ENCODE measurements at regions not wholly inside any gene's neighbourhood (a gene's known extent, or its start where the extent isn't known, plus 50 kb on each side); places are given as distances from the start of the nearest gene placed in this dataset.

DNA sequence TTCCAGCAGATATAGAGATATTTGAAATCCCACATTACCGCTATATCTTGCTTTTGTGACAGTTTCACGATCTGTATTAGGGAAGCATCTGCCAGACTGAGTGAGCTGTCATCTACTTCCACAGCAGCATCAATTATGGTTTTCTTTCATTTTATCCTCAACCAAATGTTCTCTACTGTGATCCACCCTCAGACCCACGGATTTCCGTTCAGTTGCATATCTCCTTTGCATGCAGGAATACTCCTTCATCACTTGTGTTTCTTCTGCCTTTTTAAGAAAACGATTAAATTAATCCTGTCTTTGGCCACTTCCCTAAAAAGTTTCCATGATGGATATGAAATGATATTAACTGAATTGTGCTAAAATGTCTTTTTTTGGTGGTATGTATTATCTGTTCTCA lies 262.1 kb upstream of the ADGRB3 start:
- no peak for DNase-seq

DNA sequence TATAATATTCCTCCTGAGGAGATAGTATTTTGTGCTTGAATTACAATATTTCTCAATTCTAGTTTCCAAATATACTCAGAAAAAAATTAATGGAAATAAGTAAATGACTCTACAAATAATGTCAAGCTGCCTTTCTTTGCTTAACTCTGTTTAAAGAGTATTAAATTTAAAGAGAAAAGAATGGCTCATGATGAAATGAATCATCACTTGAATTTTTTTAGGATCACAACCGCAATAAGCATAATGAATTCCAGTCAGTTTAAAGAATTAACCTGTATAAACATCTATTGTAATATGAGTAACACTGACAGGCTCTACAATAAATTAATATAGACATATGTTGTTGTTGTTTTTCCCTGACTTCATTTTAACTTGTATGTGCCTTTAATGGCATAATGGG lies 266.2 kb upstream of the ADGRB3 start:
- no peak for DNase-seq

DNA sequence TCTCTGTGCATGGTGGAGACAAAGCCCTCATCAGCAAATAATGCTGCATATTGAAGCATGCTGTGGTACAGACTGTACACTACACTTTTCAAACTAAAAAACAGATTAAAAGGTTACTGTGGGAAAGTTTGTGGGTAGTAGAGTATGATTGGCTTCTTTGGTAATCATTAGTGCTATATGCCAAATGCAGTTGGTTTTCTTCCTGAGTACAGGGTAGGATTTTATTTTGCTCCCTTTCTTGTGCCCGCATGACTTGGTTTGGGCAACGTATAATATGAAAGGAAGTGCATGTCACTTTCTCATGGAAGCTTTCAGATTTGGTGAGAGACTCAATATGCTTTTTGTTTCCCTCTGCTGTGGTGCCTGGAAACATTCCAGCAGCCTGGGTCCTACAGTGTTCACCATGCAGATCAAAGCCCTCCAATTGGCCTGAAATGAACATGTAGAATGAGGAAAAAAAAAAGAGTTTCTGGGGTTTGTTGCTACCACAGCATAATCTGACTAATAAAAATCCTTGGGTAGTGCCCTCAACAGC lies 270.7 kb upstream of the ADGRB3 start:
- DNase-seq, result no peak

DNA sequence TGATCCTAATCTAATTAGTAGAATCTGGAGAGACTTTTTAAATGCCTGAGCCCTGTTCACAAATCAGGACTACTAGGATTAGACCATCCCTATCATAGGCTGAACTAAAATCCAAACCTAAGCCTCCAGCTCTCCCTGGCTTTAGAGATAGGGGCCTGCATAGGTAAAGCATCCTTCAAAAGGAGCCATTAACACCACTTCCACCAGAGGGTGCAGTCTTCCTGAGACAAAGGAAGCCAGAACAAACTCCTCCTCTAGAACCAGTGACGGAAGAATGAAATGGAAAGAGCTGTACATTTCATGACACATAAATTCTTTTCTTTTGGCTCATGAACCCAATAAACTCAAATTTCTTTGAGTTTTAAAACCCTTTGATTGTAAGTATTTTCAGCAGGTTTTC lies 291.2 kb upstream of the ADGRB3 start:
- DNase-seq, result peak; percentile 82

DNA sequence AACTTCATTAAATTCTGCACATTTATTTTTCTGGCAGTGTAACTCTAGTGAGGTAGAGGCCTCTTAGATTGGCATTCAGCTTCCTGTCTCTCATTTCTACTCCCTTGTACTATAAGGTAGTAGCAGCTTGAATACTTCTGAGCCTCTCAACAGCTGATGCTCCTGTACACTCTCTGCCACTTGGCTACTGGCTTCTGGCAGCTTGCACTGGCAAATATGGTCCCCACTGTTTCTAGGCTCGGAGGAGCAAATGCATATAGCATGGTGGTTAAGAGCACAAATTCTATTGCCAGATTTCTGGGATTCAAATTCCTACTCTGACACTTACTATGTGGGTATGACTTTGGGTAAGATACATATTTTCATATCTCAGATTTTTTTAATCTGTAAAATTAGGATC lies 292.8 kb upstream of the ADGRB3 start:
- no peak for DNase-seq

DNA sequence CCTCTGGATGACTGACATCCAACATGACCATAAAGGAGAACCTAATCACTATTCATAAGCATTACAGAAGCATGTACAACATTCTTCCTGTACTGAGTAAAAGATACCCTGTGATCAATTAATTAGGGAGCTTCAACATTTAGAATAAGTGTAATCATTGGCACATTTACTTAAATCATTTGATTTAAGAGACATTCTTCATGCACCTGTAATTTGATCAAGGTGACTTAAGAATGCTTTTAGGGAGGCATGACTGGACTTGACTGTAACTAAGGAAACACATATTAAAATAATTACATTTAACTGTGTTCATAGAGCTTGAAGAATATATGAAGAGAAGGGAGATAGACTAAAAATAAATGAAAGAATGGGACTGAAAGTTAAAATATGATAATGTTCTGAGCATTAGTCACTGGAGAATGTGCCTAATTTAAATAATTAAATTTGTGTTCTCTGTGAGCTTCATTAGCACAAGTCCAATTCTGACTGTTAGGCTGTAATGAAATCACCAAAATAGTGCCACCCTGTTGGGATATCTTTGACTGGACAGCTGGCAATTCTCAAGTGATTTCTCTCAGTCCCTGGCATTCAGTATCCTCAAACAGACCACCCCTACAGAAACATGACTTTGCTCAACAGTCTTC lies 295.5 kb upstream of the ADGRB3 start:
- DNase-seq, result no peak

DNA sequence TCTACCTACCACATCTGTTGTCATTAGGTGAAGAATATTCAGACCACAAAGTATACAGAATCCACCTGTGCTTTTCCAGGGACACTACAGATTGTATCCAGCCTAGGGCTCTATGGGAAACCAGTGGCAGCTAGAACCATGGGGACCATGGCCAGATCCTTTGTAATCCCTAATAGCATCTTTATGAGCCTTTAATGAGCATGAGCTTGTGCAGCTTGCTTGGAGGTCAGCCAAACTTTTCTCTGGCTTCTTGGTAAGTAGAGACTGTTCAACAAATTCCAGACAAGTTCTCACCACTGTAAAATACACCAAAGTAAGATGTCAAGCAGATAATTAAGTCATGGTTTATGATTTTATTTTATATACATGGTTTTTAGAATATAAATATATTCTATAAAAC lies 301.6 kb upstream of the ADGRB3 start:
- no peak for DNase-seq

DNA sequence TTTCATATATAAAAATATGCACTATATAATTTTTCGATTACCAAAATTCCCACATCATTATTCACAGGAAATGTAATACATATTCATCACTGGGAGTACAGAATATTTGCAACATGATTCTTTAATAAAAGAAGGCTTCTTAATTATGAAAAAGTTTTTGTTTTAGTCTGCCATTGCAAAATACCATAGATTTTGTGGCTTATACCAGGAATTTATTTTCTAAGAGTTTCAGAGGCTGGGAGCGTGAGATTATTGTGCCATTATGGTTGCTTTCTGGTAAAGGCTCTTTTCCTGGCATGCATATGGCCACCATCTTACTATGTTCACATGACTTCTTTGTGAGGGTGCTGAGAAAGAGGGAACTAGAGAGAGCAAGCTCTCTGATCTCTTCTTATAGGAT lies 306.9 kb upstream of the ADGRB3 start:
- DNase-seq, result no peak

DNA sequence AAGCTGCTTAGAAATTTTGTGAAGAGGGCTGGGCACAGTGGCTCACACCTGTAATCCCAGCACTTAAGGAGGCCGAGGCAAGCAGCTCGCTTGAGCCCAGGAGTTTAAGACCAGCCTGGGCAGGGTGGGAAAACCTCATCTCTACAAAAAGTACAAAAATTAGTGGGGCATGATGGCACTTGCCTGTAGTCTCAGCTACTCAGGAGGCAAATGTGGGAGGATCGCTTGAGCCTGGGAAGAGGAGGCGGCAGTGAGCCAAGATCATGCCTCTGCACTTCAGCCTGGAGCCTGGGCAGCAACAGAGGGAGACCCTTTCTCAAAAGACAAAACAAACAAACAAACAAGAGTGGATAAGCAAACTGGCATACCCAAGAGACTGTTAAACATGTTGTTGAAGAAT lies 308.3 kb upstream of the ADGRB3 start:
- DNase-seq, result no peak

DNA sequence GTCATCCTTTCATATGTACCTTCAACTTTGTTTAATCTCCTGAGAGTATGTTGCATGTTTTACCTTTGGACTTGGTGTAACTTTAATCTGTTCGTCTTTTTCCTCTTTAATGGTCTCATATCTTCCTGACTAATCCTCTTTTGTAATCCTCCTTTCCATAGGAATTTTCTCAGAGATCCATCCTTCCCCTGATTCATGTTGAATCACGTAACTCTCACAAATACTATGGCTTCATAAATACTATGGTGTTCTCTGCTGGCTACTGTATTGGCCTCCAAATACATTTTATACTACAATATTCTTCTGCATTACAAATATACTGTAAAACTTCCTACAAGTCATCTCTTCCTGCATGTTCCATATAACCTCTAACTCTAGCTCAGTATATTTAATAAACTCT lies 317.7 kb upstream of the ADGRB3 start:
- DNase-seq, result no peak

DNA sequence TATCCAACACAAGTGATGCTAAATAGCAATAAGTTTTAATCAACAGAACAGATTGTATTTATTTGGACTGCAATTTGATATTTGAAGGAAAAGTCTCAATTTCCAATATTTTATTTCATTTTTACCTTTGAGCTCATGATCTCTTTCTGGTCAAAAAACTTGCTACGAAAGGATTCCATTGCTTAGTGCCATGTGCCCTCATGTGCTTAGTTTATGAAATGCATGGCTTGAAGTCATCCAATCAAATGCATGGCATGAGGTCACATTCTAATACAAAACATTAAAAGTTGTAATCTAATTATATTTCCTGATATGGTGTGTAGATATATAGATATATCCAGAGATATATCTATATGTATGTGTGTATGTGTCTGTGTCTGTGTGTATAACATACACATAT lies 321.2 kb upstream of the ADGRB3 start:
- no peak for DNase-seq

DNA sequence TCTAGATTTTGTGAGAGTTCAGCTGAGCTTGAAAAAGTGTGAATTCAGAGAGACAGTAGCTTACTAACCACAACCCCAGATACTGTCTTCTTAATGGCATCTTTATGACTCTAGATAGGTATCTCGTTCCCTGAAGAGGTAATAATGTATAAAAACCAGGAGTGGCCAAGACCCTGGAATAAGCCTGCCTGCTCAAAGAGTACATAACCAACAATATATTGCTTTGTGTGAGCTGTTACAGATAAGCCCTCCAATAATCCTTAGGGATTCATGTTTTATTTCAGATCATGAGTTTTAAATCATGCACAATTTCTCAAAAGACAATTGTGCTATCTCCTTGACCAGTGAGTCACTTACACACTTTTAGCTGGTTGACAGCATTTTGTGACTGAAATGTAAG lies 327.8 kb upstream of the ADGRB3 start:
- no peak for DNase-seq

DNA sequence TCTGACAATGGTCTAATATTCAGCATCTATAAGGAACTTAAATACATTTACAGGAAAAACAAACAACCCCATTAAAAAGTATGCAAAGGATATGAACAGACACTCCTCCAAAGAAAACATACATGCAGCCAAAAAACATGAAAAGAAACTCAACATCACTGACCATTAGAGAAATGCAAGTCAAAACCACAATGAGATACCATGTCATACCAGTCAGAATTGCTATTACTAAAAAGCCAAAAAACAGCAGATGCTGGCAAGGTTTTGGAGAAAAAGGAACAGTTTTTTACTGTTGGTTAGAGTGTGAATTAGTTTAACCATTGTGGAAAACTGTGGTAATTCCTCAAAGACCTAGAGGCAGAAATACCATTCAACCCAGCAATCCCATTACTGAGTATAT lies 339.0 kb upstream of the ADGRB3 start:
- no peak for DNase-seq

DNA sequence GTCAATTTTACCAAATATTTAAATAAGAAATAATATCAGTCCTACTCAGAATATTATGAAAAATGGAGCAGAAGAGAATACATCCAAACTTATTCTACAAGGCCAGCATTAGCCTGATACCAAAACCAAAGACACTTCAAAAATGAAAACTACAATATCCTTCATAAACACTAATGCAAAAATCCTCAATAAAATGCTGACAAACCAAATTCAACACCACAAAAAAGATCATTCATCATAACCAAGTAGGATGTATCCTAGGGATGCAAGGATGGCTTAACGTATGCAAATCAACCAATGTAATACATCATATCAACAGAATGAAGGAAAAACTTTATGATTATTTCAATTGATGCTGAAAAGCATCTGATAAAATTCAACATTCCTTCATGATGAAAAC lies 352.4 kb upstream of the ADGRB3 start:
- no peak for DNase-seq

DNA sequence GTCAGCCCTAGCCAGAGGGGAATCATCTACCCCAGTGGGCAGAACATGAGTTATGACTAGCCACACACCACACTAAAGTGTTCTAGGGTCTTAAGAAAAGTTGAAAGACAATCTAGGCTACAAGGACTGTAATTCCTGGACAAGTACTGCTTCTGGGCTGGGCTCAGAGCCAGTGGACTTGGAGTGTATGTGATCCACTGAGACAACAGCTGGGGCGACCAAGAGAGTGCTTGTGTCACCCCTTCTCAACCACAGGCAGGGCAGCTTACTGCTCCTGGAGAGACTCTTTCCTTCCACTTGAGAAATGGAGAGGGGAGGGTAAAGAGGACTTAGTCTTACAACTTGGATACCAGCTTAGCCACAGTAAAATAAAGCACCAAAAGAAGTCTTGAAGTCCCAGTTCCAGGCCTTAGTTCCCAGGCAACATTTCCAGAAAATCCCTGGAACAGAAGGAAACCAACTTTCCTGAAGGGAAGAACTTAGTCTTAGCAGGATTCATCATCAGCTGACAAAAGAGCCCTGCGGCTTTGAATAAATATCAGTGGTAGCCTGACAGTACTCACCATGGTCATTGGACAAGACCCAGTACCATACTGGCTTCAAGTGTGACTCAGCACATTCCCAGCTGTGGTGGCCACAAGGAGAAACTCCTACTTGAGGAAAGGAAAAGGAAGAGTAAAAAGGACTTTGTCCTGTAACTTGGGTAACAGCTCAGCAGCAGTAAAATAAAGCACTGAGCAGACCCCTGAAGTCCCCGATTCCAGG lies 355.1 kb upstream of the ADGRB3 start:
- DNase-seq, result no peak

DNA sequence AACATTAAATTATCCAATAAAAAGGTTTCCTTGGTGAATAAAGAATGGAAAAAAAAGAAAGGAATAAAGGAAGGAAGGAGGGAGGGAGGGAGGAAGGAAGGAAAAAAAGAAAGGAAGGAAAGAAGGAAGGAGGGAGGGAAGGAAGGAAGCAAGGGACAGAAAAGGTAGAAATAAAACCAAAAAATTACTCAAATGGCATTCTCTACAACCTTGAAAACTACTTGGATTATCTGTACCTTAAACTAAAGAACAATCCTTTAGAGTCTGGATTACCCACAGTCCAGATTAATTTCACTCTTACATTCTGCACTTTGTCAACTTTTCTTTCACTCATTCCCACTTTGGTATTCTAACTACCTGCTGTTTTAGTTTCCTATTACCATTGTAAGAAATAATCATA lies 361.8 kb upstream of the ADGRB3 start:
- DNase-seq, result no peak

DNA sequence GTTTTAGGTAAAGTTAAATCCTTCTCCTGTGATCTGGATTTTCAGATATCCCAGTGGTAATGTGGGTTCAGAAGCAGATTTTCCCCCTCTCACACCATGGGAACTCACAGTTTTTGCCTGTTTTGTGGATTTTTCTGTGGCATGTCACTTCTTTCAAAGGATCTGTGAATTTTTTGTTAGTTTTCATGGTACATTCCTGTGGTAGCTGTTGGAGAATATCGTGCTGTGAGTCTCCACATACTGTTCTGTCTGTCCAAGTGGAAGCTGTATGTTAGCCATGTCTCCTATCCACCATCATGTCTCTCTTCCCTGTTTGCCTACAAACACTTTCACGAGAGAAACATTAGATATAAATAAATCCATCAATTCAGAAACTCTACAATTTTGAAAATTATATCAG lies 378.7 kb upstream of the ADGRB3 start:
- no peak for DNase-seq

DNA sequence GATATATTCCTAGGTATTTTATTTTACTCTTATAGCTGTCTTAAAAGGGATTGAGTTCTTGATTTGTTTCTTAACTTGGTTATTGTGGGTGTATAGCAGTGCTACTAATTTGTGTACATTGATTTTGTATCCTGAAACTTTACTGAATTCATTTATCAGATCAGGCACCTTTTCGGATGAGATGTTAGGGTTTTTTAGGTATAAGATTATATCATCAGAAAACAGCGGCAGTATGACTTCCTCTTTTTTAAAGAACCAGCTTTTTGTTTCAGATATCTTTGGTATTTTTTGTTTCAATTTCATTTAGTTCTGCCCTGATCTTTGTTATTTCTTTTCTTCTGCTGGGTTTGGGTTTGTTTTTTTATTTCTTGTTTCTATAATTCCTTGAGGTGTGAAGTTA lies 382.4 kb upstream of the ADGRB3 start:
- DNase-seq, result no peak

DNA sequence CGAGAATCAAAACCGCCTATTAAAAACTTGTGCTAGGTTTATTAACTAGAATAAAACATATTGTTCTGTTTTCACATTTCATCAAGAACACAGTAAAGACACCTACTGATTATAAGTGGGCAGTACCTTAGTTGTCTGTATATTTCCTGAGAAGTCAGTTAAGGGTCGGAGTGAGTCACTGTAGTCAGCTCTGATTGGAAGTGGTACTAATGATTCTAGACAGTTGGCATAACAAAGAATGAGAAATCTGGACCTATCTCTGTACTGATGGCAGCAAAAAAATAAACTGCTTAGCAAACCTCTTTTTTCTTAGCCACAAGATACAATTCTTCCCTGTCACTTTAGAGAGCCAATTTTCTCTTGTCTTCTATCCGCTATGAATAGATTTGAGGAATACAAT lies 387.3 kb upstream of the ADGRB3 start:
- no peak for DNase-seq

DNA sequence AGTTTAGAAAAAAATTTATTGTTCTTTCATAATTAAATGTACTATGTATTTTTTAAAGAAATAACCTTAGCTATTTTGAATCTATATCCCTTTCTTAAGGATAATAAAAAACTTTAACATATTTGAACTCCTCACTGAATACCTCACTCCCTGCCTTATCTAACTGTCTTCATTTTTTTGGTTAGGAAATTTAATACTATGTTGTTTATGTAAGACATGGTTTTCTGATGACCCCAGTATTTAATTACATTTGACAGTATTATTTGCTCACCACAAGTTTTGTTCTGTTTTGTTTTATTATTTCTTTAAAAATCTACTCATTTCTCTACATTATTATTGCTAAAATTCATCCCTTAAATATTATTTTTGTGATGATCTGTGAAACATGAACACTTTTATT lies 394.4 kb upstream of the ADGRB3 start:
- no peak for DNase-seq

DNA sequence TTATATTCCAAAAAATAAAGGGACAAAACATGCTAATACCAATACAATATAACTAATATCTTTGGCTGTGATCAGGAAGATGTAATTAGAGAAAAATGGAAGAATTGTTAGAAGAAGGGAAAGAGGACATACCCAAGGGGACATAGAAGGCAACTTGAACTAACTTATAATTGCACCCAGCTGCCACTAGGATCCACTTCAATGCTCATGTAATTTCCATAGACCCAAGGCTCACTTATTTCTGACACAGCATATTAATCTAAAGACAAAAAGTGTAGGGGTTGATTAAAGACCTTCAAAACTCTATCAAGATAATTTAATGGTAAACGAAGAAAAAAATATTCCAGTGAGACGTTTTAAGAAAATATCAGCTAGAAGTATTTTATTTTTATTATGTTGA lies 396.0 kb upstream of the ADGRB3 start:
- no peak for DNase-seq

DNA sequence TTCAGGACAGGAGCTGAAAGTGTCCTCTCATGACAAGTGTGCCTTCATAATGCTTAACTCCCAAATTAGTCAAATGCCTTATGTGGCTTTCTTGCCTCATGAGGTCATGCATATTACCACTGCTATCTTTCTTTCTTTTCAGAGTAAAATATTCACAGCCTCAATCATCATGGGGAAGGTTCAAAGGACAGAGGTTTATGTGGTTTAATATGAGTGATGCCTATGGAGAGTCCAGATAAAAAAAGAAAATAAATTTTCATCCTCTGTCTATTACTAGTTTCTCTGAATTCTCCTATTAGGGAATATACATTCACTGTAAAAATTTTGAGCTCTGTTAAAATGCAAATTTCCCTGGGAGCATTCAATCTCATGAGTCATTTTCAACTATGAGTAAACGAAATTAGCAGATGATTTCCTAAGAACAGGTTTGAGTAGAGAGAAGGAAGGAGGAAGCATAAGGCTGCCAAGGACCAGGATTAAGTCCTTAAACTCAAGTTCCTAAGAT lies 396.9 kb upstream of the ADGRB3 start:
- DNase-seq, result no peak

DNA sequence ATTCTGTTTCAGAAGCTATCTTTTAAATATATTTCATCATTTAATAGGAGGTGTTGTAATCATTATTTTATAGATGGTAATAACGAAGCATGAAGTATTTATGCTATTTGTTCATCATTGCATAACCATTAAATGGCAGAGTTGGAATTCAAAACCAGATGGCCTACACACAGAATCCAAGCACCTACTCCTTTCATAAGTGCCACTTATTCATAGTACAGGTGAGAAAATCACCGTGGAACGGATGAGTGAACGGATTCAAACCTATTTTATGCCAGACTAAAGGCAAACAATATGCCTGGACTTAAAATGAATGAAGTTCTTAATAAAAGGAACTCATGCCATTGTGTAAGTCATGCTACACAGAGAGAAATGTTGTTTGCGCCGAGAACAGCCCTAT lies 397.9 kb upstream of the ADGRB3 start:
- DNase-seq, result no peak

DNA sequence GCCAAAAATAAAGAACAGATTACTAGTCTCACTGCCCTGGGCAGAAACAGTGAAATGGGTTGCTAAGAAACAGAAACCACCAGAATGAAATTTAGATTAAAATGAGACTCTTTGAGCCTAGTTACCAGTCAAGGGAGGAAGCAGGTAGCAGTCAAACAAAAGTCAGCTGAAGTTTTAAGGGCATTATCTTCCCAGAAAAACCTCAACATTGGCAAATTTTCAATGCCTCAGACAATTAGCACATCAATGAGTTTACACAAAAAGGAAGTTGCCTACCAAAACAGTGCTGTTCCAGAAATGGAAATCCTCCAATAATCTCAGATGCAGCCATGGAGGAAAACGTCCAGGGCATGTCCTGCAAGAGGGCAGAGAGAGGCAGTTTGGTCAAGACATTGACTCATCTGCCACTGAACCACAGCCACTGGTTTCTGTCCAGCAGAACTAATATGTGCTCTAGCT lies 399.7 kb upstream of the ADGRB3 start:
- DNase-seq, result no peak

DNA sequence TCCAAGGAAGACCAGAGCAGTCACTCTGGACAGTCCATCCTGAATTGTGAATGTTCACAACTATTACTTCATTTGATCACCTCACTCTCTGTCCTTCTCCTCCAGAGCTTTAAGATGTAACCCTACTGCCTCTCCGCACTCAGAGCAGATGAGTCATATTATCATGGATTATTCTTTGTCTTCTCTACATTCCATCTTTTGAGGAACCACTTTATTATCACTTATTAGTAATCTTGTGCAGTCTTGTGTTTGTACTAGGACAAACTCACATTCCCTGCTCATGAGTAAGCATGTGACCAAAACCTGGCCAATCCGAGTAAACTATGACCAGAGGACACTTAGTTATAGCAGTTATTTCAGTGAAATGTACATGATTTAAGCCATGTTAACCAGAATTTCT lies 401.5 kb upstream of the ADGRB3 start:
- DNase-seq, result no peak
